H9 (cell line): ENCODE measurements at regions not wholly inside any gene's neighbourhood (a gene's known extent, or its start where the extent isn't known, plus 50 kb on each side); places are given as distances from the start of the nearest gene placed in this dataset.

Experiments used
- DNase-seq: peaks from one replicate; pipeline ENCODE4 v3.0.0-alpha.2; 2017
- H2AFZ ChIP-seq: one replicate; pipeline ENCODE4 v1.6.1; 2013; ENCODE audit warnings: mild to moderate bottlenecking, low read length, control low read depth, moderate library complexity
- H2AK5ac ChIP-seq: 2 replicates; pipeline ENCODE4 v1.6.1; 2013; ENCODE audit warnings: low read length, control low read depth, mixed read lengths; ENCODE audit not compliant: insufficient read length
- H2BK120ac ChIP-seq: one replicate; pipeline ENCODE4 v1.6.1; 2013; ENCODE audit warnings: low read depth, mild to moderate bottlenecking, low read length, control low read depth, inconsistent platforms; ENCODE audit not compliant: poor library complexity, severe bottlenecking
- H2BK12ac ChIP-seq: 2 replicates; pipeline ENCODE4 v1.6.1; 2013; ENCODE audit warnings: low read length, control low read depth, mixed read lengths, low read depth; ENCODE audit not compliant: insufficient read length
- H2BK15ac ChIP-seq: 2 replicates; pipeline ENCODE4 v1.6.1; 2013; ENCODE audit warnings: low read depth, low read length, control low read depth
- H2BK20ac ChIP-seq: one replicate; pipeline ENCODE4 v1.6.1; 2013; ENCODE audit warnings: low read depth, mild to moderate bottlenecking, low read length, control low read depth, inconsistent platforms; ENCODE audit not compliant: poor library complexity, severe bottlenecking
- H2BK5ac ChIP-seq: 2 replicates; pipeline ENCODE4 v1.6.1; 2013; ENCODE audit warnings: low read length, control low read depth, mixed read lengths; ENCODE audit not compliant: insufficient read length
- H3K14ac ChIP-seq: 2 replicates; pipeline ENCODE4 v1.6.1; 2013; ENCODE audit warnings: low read length, control low read depth; ENCODE audit not compliant: insufficient read depth
- H3K18ac ChIP-seq: 2 replicates; pipeline ENCODE4 v1.6.1; 2013; ENCODE audit warnings: low read depth, mild to moderate bottlenecking, mixed read lengths, low read length, control low read depth; ENCODE audit not compliant: insufficient read length
- H3K23ac ChIP-seq: 2 replicates; pipeline ENCODE4 v1.6.1; 2013; ENCODE audit warnings: low read length, control low read depth, mixed read lengths, low read depth; ENCODE audit not compliant: insufficient read length
- H3K23me2 ChIP-seq: 2 replicates; pipeline ENCODE4 v1.6.1; 2013; ENCODE audit warnings: low read depth, mild to moderate bottlenecking, mixed read lengths, low read length, control low read depth; ENCODE audit not compliant: insufficient read length, poor library complexity, severe bottlenecking
- H3K27ac ChIP-seq: 2 replicates; pipeline ENCODE4 v1.5.1; 2013; ENCODE audit warnings: low read length, control low read depth, mixed read lengths, low read depth; ENCODE audit not compliant: insufficient read length
- H3K27me3 ChIP-seq: 2 replicates; pipeline ENCODE4 v1.6.1; 2013; ENCODE audit warnings: low read length, control low read depth, inconsistent platforms; ENCODE audit not compliant: insufficient read depth
- H3K4ac ChIP-seq: 2 replicates; pipeline ENCODE4 v1.6.1; 2013; ENCODE audit warnings: low read depth, mild to moderate bottlenecking, control low read depth, inconsistent platforms, low read length, moderate library complexity
- H3K4me1 ChIP-seq: 2 replicates; pipeline ENCODE4 v1.6.1; 2013; ENCODE audit warnings: low read length, control low read depth, inconsistent platforms; ENCODE audit not compliant: insufficient read depth
- H3K4me2 ChIP-seq: 2 replicates; pipeline ENCODE4 v1.6.1; 2013; ENCODE audit warnings: low read length, control low read depth, mixed read lengths; ENCODE audit not compliant: insufficient read length, insufficient read depth
- H3K56ac ChIP-seq: 2 replicates; pipeline ENCODE4 v1.6.1; 2013; ENCODE audit warnings: low read depth, mild to moderate bottlenecking, mixed read lengths, low read length, control low read depth; ENCODE audit not compliant: insufficient read length
- H3K79me1 ChIP-seq: 2 replicates; pipeline ENCODE4 v1.6.1; 2013; ENCODE audit warnings: low read depth, mild to moderate bottlenecking, moderate library complexity, low read length, control low read depth, inconsistent platforms; ENCODE audit not compliant: insufficient read depth, poor library complexity, severe bottlenecking
- H3K79me2 ChIP-seq: 2 replicates; pipeline ENCODE4 v1.6.1; 2013; ENCODE audit warnings: low read length, control low read depth, inconsistent platforms; ENCODE audit not compliant: insufficient read depth
- H3K9ac ChIP-seq: 2 replicates; pipeline ENCODE4 v1.6.1; 2013; ENCODE audit warnings: low read length, control low read depth, mixed read lengths; ENCODE audit not compliant: insufficient read length; ENCODE audit errors: extremely low read depth
- H3K9me3 ChIP-seq: one replicate; pipeline ENCODE4 v1.6.1; 2013; ENCODE audit warnings: low read depth, low read length, inconsistent platforms; ENCODE audit not compliant: control insufficient read depth
- H3T11ph ChIP-seq: one replicate; pipeline ENCODE4 v1.6.1; 2013; ENCODE audit warnings: mild to moderate bottlenecking, low read length, control low read depth, inconsistent platforms
- H4K20me1 ChIP-seq: one replicate; pipeline ENCODE4 v1.6.1; 2013; ENCODE audit not compliant: control insufficient read depth, insufficient read length, insufficient read depth
- H4K5ac ChIP-seq: 2 replicates; pipeline ENCODE4 v1.6.1; 2013; ENCODE audit warnings: low read depth, mild to moderate bottlenecking, mixed read lengths, low read length, control low read depth; ENCODE audit not compliant: insufficient read length
- H4K8ac ChIP-seq: replicated peaks from 2 replicates; pipeline ENCODE4 v1.6.1; 2013; ENCODE audit warnings: low read length, control low read depth, mixed read lengths, low read depth; ENCODE audit not compliant: insufficient read length
- H4K91ac ChIP-seq: 2 replicates; pipeline ENCODE4 v1.6.1; 2013; ENCODE audit warnings: low read depth, mild to moderate bottlenecking, moderate library complexity, mixed read lengths, low read length, control low read depth; ENCODE audit not compliant: insufficient read length
- H3K27ac Mint-ChIP-seq, 3 experiments: 2 replicates in 2 of 3; 3 replicates in 1 of 3; pipeline ENCODE4 v1.8.0; 2020 to 2021; ENCODE audit warnings: mixed read lengths in 3 of 3, mild to moderate bottlenecking in 1 of 3, moderate library complexity in 1 of 3
- H3K27me3 Mint-ChIP-seq: 2 replicates; pipeline ENCODE4 v1.8.0; 2021; ENCODE audit warnings: low read depth, mild to moderate bottlenecking, moderate library complexity, mixed read lengths
- H3K36me3 Mint-ChIP-seq, 3 experiments: 2 replicates in 2 of 3; 3 replicates in 1 of 3; pipeline ENCODE4 v1.8.0; 2020 to 2021; ENCODE audit warnings: low read depth in 3 of 3, mixed read lengths in 3 of 3; ENCODE audit not compliant: insufficient read depth in 1 of 3
- H3K4me1 Mint-ChIP-seq, 2 experiments: 2 replicates each; pipeline ENCODE4 v1.8.0; 2020; ENCODE audit warnings: mixed read lengths in 2 of 2
- H3K4me3 Mint-ChIP-seq, 2 experiments: 2 replicates in 1 of 2; 3 replicates in 1 of 2; pipeline ENCODE4 v1.8.0; 2020 to 2021; ENCODE audit warnings: mild to moderate bottlenecking in 2 of 2, mixed read lengths in 2 of 2, moderate library complexity in 1 of 2
- H3K9me3 Mint-ChIP-seq, 2 experiments: 2 replicates in 1 of 2; 3 replicates in 1 of 2; pipeline ENCODE4 v1.8.0; 2020; ENCODE audit warnings: mild to moderate bottlenecking in 2 of 2, mixed read lengths in 2 of 2, moderate library complexity in 1 of 2
- WGBS: extraction: QIAGEN DNeasy Blood & Tissue Kit; methylation state at CpG from one replicate; pipeline ENCODE4 v1.1.7; 2013; ENCODE audit warnings: missing lambda C conversion rate, low lambda C conversion rate, mixed read lengths; ENCODE audit not compliant: insufficient read length; ENCODE audit errors: extremely low coverage; 5-methylcytosine and 5-hydroxymethylcytosine counted together
- TF ChIP-seq, protein P1 (sequence below): fragments of 200-600 bp; sonication (generic); conservative IDR thresholded peaks from 3 replicates; pipeline ENCODE4 v1.8.0; 2021; ENCODE audit warnings: antibody characterized with exemption, mild to moderate bottlenecking

DNA sequence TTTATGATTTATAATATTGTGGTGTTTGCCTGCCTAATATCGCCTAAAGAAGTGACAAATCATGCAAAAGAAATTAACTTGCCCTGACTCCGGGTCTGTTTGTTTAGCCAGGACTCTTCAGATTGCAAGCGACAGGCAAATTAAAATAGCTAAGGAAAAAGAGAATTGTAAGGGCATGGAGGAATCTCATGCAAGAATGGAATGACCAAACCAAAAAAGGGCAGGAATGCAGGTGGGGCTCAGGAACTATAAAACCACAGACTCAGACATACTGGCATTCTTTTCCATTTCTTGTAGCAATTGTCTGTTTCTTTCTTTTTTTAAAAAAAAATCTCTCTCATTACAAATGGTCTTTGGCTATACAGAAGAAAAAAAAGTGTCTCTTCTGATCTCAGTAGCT, 188.1 kb upstream of the XYLT1 start:
- Histone ChIP-seq H3K27me3 (no peaks in the 10 kb centered on the region), H3K56ac (no peak overlapping the region), H2BK5ac (no peak overlapping the region), H3T11ph (no peak overlapping the region), H2AFZ (no peak overlapping the region), H2BK120ac (no peak overlapping the region), H2BK12ac (no peak overlapping the region), H3K9me3 (no peaks in the 10 kb centered on the region), H3K4ac (no peak overlapping the region), H3K79me1 (no peaks in the 10 kb centered on the region), H3K14ac (no peak overlapping the region), H4K8ac (no peak overlapping the region), H3K4me2 (no peak overlapping the region), H3K9ac (no peak overlapping the region), H2BK20ac (no peak overlapping the region), H2BK15ac (no peak overlapping the region), H3K23ac (no peak overlapping the region), H3K23me2 (no peaks in the 10 kb centered on the region), H3K18ac (no peak overlapping the region), H2AK5ac (no peak overlapping the region), H3K79me2 (no peaks in the 10 kb centered on the region), H4K5ac (no peak overlapping the region), H4K91ac (no peak overlapping the region), H3K27ac (no peak overlapping the region), H4K20me1 (no peaks in the 10 kb centered on the region), H3K4me1 (peaks cover 6% of the 10 kb centered on the region; the same call in 1 of the 2 replicates)
- Mint-ChIP-seq H3K27me3 (peaks cover 2% of the 10 kb centered on the region), H3K9me3 (no peaks in the 10 kb centered on the region), H3K27ac (no peak overlapping the region), H3K4me3 (no peak overlapping the region), H3K4me1 (peaks cover 38 to 43% of the 10 kb centered on the region in 2 experiments), H3K36me3 (no peaks in the 10 kb centered on the region)
- no CpG with 5 or more reads among the region's 3 CpGs for WGBS
- TF ChIP-seq, protein P1, sequence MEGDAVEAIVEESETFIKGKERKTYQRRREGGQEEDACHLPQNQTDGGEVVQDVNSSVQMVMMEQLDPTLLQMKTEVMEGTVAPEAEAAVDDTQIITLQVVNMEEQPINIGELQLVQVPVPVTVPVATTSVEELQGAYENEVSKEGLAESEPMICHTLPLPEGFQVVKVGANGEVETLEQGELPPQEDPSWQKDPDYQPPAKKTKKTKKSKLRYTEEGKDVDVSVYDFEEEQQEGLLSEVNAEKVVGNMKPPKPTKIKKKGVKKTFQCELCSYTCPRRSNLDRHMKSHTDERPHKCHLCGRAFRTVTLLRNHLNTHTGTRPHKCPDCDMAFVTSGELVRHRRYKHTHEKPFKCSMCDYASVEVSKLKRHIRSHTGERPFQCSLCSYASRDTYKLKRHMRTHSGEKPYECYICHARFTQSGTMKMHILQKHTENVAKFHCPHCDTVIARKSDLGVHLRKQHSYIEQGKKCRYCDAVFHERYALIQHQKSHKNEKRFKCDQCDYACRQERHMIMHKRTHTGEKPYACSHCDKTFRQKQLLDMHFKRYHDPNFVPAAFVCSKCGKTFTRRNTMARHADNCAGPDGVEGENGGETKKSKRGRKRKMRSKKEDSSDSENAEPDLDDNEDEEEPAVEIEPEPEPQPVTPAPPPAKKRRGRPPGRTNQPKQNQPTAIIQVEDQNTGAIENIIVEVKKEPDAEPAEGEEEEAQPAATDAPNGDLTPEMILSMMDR = no peak
- no peak for DNase-seq
